ENCODE measurements at regions not wholly inside any gene's neighbourhood (a gene's known extent, or its start where the extent isn't known, plus 50 kb on each side); places are given as distances from the start of the nearest gene placed in this dataset.

- TF ChIP-seq, protein P1, sequence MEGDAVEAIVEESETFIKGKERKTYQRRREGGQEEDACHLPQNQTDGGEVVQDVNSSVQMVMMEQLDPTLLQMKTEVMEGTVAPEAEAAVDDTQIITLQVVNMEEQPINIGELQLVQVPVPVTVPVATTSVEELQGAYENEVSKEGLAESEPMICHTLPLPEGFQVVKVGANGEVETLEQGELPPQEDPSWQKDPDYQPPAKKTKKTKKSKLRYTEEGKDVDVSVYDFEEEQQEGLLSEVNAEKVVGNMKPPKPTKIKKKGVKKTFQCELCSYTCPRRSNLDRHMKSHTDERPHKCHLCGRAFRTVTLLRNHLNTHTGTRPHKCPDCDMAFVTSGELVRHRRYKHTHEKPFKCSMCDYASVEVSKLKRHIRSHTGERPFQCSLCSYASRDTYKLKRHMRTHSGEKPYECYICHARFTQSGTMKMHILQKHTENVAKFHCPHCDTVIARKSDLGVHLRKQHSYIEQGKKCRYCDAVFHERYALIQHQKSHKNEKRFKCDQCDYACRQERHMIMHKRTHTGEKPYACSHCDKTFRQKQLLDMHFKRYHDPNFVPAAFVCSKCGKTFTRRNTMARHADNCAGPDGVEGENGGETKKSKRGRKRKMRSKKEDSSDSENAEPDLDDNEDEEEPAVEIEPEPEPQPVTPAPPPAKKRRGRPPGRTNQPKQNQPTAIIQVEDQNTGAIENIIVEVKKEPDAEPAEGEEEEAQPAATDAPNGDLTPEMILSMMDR (IDR thresholded peaks at IDR 0.05): no peak
- no peak for TF ChIP-seq ZFX (IDR thresholded peaks at IDR 0.05; ENCODE audit: borderline replicate concordance)
These were observed 99.8 kb upstream of the ZMIZ1 start for GRCh38 chr10:78968943-78969342.

Measured in 22Rv1 (cell line).